SK-N-SH (cell line): ENCODE measurements at regions not wholly inside any gene's neighbourhood (a gene's known extent, or its start where the extent isn't known, plus 50 kb on each side); places are given as distances from the start of the nearest gene placed in this dataset.
A peak's percentile ranks its signal among the peaks of the same experiment; 100 is the strongest.

Experiments used
- CTCF ChIA-PET: fragments of 300-600, 350-600 bp; formaldehyde crosslinking; extraction: SDS; loops from one replicate; lab custom pipeline; 2021; lab: Yijun Ruan, JAX
- POLR2A ChIA-PET: fragments of 350-600 bp; sonication (Branson Sonifier 250); formaldehyde crosslinking; extraction: SDS; loops from one replicate; lab custom pipeline; 2020; ENCODE audit warnings: antibody characterized with exemption, inconsistent platforms; lab: Yijun Ruan, JAX
- DNase-seq: peaks from one replicate; pipeline ENCODE4 v3.0.0; 2012
- H2AFZ ChIP-seq: fragments of 200-600 bp; sonication (generic); 2 replicates; pipeline ENCODE4 v1.8.1; 2016; ENCODE audit warnings: antibody characterized with exemption, mild to moderate bottlenecking, low read depth
- H3F3A ChIP-seq: fragments of 200-600 bp; sonication (generic); replicated peaks from 2 replicates; pipeline ENCODE3; 2016; ENCODE audit warnings: antibody characterized with exemption, mild to moderate bottlenecking; ENCODE audit not compliant: insufficient read depth
- H3K27ac ChIP-seq, 2 experiments: fragments of 200-500 bp in 1 of 2; fragments of 200-600 bp in 1 of 2; sonication (Bioruptor generic) in 1 of 2; sonication (generic), shearing (Covaris generic) in 1 of 2; 2 replicates each; pipeline versions ENCODE4 v1.5.1 to v1.6.1; 2014 to 2016; ENCODE audit warnings: low read depth in 2 of 2, inconsistent platforms in 1 of 2, low read length in 1 of 2, mild to moderate bottlenecking in 1 of 2, mixed read lengths in 1 of 2
- H3K27me3 ChIP-seq: fragments of 200-600 bp; sonication (generic), shearing (Covaris generic); 2 replicates; pipeline ENCODE4 v1.6.1; 2016; ENCODE audit warnings: mixed run types; ENCODE audit not compliant: insufficient read depth
- H3K36me3 ChIP-seq, 2 experiments: fragments of 200-500 bp in 1 of 2; fragments of 200-600 bp in 1 of 2; sonication (Bioruptor generic) in 1 of 2; sonication (generic) in 1 of 2; replicated peaks in 1 of 2; 2 replicates each; pipeline versions ENCODE3 to v1.5.1; 2014 to 2016; ENCODE audit warnings: low read length in 1 of 2, mild to moderate bottlenecking in 1 of 2; ENCODE audit not compliant: insufficient read depth in 2 of 2, control insufficient read depth in 1 of 2
- H3K4me1 ChIP-seq, 2 experiments: fragments of 200-500 bp in 1 of 2; fragments of 200-600 bp in 1 of 2; sonication (Bioruptor generic) in 1 of 2; sonication (generic), shearing (Covaris generic) in 1 of 2; 2 replicates each; pipeline versions ENCODE4 v1.5.1 to v1.6.1; 2014 to 2016; ENCODE audit warnings: low read depth in 1 of 2, low read length in 1 of 2, mixed run types in 1 of 2; ENCODE audit not compliant: insufficient read depth in 2 of 2, control insufficient read depth in 1 of 2
- H3K4me2 ChIP-seq: fragments of 200-600 bp; sonication (generic), shearing (Covaris generic); 2 replicates; pipeline ENCODE4 v1.6.1; 2017; ENCODE audit warnings: mixed run types
- H3K4me3 ChIP-seq, 2 experiments: fragments of 200-500 bp in 1 of 2; fragments of 200-600 bp in 1 of 2; sonication (Bioruptor generic) in 1 of 2; sonication (generic), shearing (Covaris generic) in 1 of 2; 2 replicates each; pipeline versions ENCODE4 v1.5.1 to v1.8.1; 2014 to 2016; ENCODE audit warnings: low read depth in 2 of 2, inconsistent platforms in 1 of 2, low read length in 1 of 2, mild to moderate bottlenecking in 1 of 2, mixed read lengths in 1 of 2, moderate library complexity in 1 of 2
- H3K79me2 ChIP-seq: fragments of 200-600 bp; sonication (generic); 2 replicates; pipeline ENCODE4 v1.8.1; 2017; ENCODE audit warnings: mild to moderate bottlenecking; ENCODE audit not compliant: insufficient read depth
- H3K9ac ChIP-seq: fragments of 200-600 bp; sonication (generic); 2 replicates; pipeline ENCODE4 v1.6.1; 2017; ENCODE audit warnings: mixed run types
- H3K9me2 ChIP-seq: fragments of 200-600 bp; sonication (generic); 2 replicates; pipeline ENCODE4 v1.6.1; 2017; ENCODE audit warnings: mixed run types
- H3K9me3 ChIP-seq: fragments of 200-600 bp; sonication (generic); 2 replicates; pipeline ENCODE4 v1.6.1; 2017; ENCODE audit warnings: mixed run types, mild to moderate bottlenecking, moderate library complexity
- H4K20me1 ChIP-seq: fragments of 200-600 bp; sonication (generic); 2 replicates; pipeline ENCODE4 v1.6.1; 2017; ENCODE audit warnings: mild to moderate bottlenecking, mixed run types; ENCODE audit not compliant: insufficient read depth
- CHD2 ChIP-seq: fragments of 150-350 bp; IDR thresholded peaks from 2 replicates; pipeline ENCODE4 v1.6.1; 2018; ENCODE audit warnings: low read length; ENCODE audit not compliant: partially characterized antibody
- CTCF ChIP-seq: fragments of 200-600 bp; sonication (generic); IDR thresholded peaks from 2 replicates; pipeline ENCODE4 v1.6.1; 2017; ENCODE audit warnings: antibody characterized with exemption, mild to moderate bottlenecking, moderate library complexity
- EP300 ChIP-seq, 2 experiments: IDR thresholded peaks; 2 replicates each; pipeline versions ENCODE4 v1.4.0 to v1.6.1; 2012; ENCODE audit warnings: borderline replicate concordance in 1 of 2, low read depth in 1 of 2, low read length in 1 of 2
- FOXM1 ChIP-seq: IDR thresholded peaks from 2 replicates; pipeline ENCODE4 v1.4.0; 2012; ENCODE audit warnings: low read depth, mild to moderate bottlenecking
- GATA2 ChIP-seq: sonication (generic); formaldehyde crosslinking; IDR thresholded peaks from 2 replicates; pipeline ENCODE4 v1.5.0; 2020; ENCODE audit warnings: mild to moderate bottlenecking, missing genetic modification reagents
- IRF3 ChIP-seq: fragments of 150-350 bp; IDR thresholded peaks from 2 replicates; pipeline ENCODE4 v1.6.1; 2016; ENCODE audit warnings: mild to moderate bottlenecking, low read depth, low read length
- JUND ChIP-seq: IDR thresholded peaks from 2 replicates; pipeline ENCODE4 v1.4.0; 2012
- MEF2A ChIP-seq: IDR thresholded peaks from 2 replicates; pipeline ENCODE4 v1.4.0; 2012; ENCODE audit warnings: low read depth, borderline replicate concordance
- NFIC ChIP-seq: IDR thresholded peaks from 2 replicates; pipeline ENCODE4 v1.4.0; 2012; ENCODE audit warnings: borderline replicate concordance
- PBX3 ChIP-seq: IDR thresholded peaks from 2 replicates; pipeline ENCODE4; 2012
- POLR2AphosphoS5 ChIP-seq: IDR thresholded peaks from 2 replicates; pipeline ENCODE4 v1.6.1; 2012; ENCODE audit warnings: low read depth, low read length
- RAD21 ChIP-seq: IDR thresholded peaks from 2 replicates; pipeline ENCODE4 v1.6.1; 2012; ENCODE audit warnings: mild to moderate bottlenecking, low read length
- RCOR1 ChIP-seq: fragments of 150-350 bp; IDR thresholded peaks from 2 replicates; pipeline ENCODE4 v1.6.1; 2017; ENCODE audit warnings: antibody characterized with exemption, low read length
- REST ChIP-seq: IDR thresholded peaks from 2 replicates; pipeline ENCODE4 v1.6.1; 2012; ENCODE audit warnings: mild to moderate bottlenecking, low read depth, low read length, moderate library complexity
- RFX5 ChIP-seq: IDR thresholded peaks from 2 replicates; pipeline ENCODE4 v1.6.1; 2012; ENCODE audit warnings: mild to moderate bottlenecking, improper control_type of control experiment, low read length
- RXRA ChIP-seq: IDR thresholded peaks from 2 replicates; pipeline ENCODE4 v1.4.0; 2012; ENCODE audit warnings: low read depth, mild to moderate bottlenecking, borderline replicate concordance
- TCF12 ChIP-seq: IDR thresholded peaks from 2 replicates; pipeline ENCODE4 v1.4.0; 2012
- USF1 ChIP-seq: IDR thresholded peaks from 2 replicates; pipeline ENCODE4 v1.4.0; 2012; ENCODE audit warnings: low read depth, borderline replicate concordance
- YY1 ChIP-seq: IDR thresholded peaks from 2 replicates; pipeline ENCODE4 v1.4.0; 2012; ENCODE audit warnings: low read depth, mild to moderate bottlenecking
- ZBTB33 ChIP-seq: IDR thresholded peaks from 2 replicates; pipeline ENCODE4 v1.4.0; 2012; ENCODE audit warnings: low read depth, borderline replicate concordance
- WGBS: methylation state at CpG from one replicate; pipeline ENCODE4 v1.1.6; 2017; ENCODE audit warnings: low lambda C conversion rate; 5-methylcytosine and 5-hydroxymethylcytosine counted together

- TF ChIP-seq REST = no peak
- no peak for TF ChIP-seq USF1
- no peak for TF ChIP-seq NFIC
- peak; percentile 44; the same call in 1 of the 2 replicates for TF ChIP-seq RFX5
- TF ChIP-seq YY1 = no peak
- no peak for TF ChIP-seq RCOR1
These were observed 79.4 kb upstream of the ABCC4 start (continued) for GRCh38 chr13:95380468-95381211.

- no peaks in the 10 kb centered on the region for H3F3A ChIP-seq
- no peaks in the 10 kb centered on the region for H3K79me2 ChIP-seq
- H3K4me1 ChIP-seq = peaks cover 0 to 2% of the 10 kb centered on the region in 2 experiments; a peak in 1 of 4 replicates
- 0 out of 2 replicates have a peak overlapping the region, but pooled peaks have one; percentile 43 for H3K4me2 ChIP-seq
- TF ChIP-seq GATA2 (CRISPR knock-in tag) (no peak), MEF2A (no peak), CTCF (no peak), POLR2AphosphoS5 (no peak), USF1 (no peak), RAD21 (no peak), JUND (no peak), ZBTB33 (no peak), FOXM1 (no peak), CHD2 (no peak), PBX3 (no peak), TCF12 (no peak), RXRA (no peak), RFX5 (no peak), EP300 (IDR thresholded peaks at IDR 0.05; ENCODE audit: borderline replicate concordance in 1 of 2, low read depth in 1 of 2, low read length in 1 of 2) (no peak), IRF3 (no peak)
- H3K9ac ChIP-seq = no peak overlapping the region
- H4K20me1 ChIP-seq = no peaks in the 10 kb centered on the region
- CTCF ChIA-PET = interaction anchor here (0.8 to 13.2 kb wide), 40 partner anchors 9 to 702 kb away, joined by 3 to 265 read pairs (median 4); partner anchors contain the start of gene ABCC4
- H2AFZ ChIP-seq = no peak overlapping the region
- POLR2A ChIA-PET = no interaction called here
- 66% methylated on average over 5 of the region's 5 CpGs for WGBS
- no peaks in the 10 kb centered on the region for H3K9me3 ChIP-seq
- H3K27ac ChIP-seq = no peak overlapping the region
- no peaks in the 10 kb centered on the region for H3K36me3 ChIP-seq
- H3K27me3 ChIP-seq = no peaks in the 10 kb centered on the region; the same call in 1 of the 2 replicates
- no peak overlapping the region; a peak in 1 of 4 replicates for H3K4me3 ChIP-seq
- no peak for DNase-seq
- no peaks in the 10 kb centered on the region for H3K9me2 ChIP-seq
These were observed 79.9 kb upstream of the ABCC4 start for GRCh38 chr13:95381212-95381527.
